Left kidney (tissue), 1 donor: ENCODE measurements at regions not wholly inside any gene's neighbourhood (a gene's known extent, or its start where the extent isn't known, plus 50 kb on each side); places are given as distances from the start of the nearest gene placed in this dataset.

Experiments
- DNase-seq: peaks from one replicate; pipeline ENCODE4 v3.0.0-alpha.2; 2013

DNA sequence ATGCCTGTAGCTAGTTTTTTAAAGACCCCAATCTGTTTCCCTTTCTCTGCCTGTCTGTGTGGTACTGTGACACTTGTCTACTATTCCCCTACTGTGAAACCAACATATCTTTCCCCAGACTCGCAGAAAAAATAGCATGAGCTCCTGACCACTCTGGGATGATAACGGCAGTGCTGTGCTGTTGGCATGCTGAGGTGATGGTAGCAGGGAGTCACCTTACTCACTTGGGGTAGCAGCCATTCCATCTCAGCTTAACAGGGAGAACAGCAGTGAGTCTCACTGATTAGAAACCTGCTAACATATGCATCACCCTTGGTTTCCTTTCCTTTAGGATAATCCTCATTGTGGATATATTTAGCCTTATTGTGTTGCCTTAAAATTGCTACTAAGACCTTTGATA is 469.6 kb upstream of the FZD8 start:
- DNase-seq: no peak

DNA sequence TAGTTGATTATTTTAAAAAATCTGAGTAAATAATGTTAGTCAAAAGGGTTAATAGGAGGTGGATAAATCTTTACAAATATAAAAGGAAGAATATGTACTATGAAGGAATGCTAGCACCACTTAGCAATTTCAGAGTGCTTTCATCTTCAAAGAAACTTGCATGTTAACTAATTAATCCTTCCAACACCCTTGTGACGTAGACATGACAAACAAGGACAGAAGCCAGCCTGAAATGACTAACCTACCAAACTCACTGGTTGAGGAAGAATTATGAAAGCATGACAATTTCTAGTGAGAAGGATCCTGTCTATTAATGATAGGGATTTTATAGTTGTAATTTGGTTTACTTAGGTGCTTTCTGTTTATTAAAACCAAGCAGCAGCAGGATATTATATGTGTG is 468.0 kb upstream of the FZD8 start:
- DNase-seq: no peak

- no peak for DNase-seq
Measured at GRCh38 chr10:36109399-36110023, 467.4 kb upstream of the FZD8 start.

DNA sequence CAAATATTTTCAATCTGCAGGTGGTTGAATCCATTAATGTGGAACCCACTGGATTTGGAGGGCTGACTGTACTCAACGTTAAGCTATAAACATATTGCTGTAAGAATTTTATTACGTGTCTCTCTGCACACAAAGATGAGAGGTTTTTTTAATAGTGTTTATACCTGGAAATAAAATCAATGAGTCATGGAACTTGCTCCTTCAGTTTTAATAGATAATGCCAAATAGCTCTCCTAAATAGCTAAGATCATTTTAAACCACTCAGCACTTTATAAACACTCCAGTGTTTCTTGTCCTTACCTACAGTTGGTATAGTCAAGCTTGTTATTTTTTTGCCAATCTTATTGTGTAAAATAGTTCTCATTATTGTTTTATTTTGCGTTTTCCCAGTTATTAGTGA is 455.6 kb upstream of the FZD8 start:
- no peak for DNase-seq

GRCh38 chr10:36096576-36096975 is 454.5 kb upstream of the FZD8 start:
- DNase-seq: no peak

DNA sequence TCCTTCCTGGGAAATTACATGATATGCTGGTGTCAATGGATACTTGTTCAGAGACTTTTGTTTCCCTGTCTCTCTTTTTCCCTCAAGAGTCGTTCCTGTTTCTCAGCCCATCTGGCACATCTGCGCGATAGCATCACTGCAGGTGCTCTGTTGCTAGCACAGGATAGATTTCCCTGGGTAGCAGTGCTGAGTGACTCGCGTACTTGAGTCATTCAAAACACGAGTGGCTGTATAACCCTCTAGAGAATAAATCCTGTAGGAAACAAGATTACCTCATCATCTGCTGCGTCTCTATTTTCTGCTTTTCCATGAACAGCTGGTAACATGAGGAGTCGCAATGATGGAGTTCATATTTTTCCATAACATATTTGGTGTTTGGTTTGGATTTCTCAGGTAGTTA is 452.0 kb upstream of the FZD8 start:
- DNase-seq: no peak

DNA sequence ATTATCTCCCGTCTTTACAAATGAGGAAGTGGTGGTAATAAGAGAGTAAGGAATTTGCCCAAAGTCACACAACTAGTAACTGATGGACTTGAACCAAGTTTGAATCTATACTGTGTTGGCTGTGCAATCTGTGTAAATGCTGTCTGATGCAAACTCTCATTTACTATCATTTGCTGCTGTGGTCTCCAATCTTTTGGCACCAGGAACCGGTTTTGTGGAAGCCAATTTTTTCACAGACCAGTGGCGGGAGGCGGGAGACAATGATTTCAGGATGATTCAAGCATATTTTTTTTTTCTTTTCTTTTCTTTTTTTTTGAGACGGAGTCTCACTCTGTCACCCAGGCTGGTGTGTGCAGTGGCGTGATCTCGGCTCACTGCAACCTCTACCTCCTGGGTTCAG is 450.0 kb upstream of the FZD8 start:
- DNase-seq: no peak

- no peak for DNase-seq
Measured at GRCh38 chr10:36091007-36091406, 448.9 kb upstream of the FZD8 start.

DNA sequence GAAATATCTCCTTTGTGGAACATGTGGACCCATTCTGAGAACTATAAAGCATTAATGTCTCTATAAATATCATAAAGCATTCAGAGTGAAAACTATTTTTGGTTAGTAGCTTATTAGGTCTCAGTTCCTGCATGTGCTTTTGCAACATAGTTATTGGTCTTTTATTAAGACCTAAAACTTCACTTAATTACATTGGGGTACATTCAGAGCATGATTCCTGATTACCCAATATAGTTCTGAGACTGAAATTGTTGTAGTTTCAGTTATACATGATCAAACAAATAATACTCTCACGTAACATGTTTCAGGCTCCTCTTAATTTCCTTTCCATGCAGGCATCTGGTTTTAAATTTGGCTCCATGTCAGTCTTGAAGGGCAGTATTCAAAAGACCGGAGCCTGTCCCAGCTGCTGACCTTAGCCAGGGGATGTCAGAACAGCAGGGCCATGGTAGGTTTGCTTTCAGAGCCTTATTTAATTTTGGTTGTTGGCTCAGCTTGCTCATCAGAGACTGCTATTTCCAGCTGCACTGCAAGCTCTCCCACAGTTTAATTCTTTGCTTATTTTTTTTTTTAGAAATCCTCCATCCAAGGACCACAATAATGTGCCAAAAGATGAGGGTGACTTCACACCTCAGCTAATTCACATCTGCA is 447.8 kb upstream of the FZD8 start:
- no peak for DNase-seq

GRCh38 chr10:36087006-36088005 is 445.2 kb upstream of the FZD8 start:
- DNase-seq: no peak

DNA sequence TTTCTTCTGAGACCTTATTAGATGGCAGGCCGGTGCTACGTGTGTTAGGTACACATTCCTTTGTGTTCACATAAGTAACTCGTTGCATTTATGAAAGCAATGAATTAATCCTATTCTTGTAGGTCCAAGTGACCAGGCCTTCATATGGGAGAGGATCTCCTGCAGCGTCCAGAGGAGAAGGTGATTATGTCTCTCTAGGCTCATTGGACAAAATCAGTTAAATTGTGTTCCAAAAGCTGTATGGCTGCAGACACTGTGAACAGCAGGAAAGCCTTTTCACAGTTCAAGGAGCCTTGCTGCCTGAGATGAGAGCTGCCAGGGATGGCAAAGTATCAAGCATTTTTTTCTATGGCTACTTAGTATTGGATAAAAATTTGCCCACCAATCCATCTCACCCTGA is 433.1 kb upstream of the FZD8 start:
- no peak for DNase-seq

GRCh38 chr10:36073796-36074345 is 431.8 kb upstream of the FZD8 start:
- DNase-seq: no peak

DNA sequence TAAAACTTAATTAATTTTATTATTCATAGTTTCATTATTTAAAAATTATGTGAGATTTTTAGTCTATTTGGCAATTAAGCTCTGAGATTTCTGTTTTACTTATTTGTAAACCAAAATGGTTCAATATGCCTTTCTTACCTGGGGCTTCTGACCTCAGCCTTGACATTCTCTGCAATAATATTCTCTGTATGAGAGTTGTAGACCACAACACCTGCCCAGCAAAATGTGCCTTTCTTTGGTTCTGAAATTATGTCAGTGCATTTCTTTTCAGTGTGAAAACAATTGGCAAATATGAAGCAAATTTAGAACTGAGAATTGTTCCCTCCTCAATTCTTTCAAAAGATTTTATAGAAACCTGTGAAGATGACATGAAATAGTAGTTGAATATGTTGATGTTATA is 426.4 kb upstream of the FZD8 start:
- no peak for DNase-seq

DNA sequence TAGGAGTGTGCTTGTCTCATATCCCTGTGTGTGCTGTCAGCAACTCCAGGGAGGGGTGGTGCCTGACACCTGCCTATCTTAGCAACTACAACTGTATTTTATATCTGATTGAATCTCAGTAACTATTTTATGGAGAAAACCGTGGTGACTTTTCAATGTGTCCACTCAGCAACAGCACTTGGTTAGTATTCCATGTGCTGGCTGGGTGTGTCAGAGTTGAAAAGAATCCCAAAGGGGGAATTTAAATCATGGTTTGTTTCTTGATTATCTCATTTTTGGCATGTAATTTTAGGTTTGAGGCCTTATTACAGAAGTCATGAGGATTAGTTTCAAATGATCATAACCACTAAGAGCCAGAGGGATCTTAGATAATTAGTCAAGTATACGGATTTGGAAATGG is 425.7 kb upstream of the FZD8 start:
- no peak for DNase-seq

DNA sequence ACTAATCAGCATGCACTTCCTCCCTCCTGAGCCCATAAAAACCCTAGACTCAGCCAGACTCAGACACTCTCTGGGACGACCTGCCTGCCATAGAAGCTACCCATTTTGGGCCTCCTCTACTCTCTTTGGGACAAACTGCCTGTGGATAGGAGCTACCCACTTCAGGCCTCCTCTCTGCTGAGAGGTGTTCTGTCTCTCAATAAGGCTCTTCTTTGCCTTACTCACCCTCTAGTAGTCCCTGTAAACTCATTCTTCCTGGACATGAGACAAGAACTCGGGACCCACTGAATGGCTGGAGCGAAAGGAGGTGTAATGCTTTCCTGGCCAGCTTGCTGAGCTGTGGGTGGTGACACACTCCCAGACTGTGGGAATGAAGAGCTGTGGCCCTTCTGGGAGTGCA is 424.8 kb upstream of the FZD8 start:
- no peak for DNase-seq

DNA sequence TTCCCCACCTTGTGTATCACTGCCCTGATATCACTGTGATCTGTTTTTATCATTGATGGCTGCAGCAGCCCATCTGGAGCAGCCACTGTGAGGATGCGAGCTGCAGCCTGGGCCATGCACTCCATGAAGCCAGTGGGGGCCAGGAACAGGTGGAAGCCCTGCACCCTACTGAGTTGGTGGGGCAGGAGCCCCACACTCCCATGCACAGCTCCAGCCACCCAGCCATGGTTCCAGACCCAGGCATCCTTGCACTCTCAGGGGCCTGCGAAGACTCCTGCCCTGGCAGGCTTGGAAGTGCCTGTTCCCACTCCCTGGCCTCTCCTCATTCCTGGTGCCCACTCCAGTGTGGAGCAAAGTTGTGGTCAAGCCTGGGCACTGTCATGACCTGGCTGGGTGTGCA is 424.0 kb upstream of the FZD8 start:
- no peak for DNase-seq

DNA sequence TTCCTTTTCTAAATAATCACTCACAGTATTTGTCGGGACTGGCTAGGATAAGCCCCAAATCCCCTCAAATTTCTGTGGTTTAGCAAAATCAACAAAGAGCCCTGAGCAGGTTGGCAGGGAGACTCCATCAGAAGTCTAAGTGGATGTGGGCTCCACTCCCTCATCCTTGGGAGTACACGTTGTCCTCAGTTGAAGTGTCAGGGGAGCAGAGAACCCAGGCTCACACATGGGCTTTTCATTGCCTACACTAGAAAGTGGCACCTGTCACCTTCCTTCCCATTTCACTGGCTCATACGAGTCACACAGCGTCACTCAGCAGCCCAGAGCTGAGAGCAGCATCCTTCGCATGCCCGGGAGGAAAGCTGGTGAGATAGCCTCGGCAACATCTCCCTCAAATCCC is 421.3 kb upstream of the FZD8 start:
- DNase-seq: no peak

DNA sequence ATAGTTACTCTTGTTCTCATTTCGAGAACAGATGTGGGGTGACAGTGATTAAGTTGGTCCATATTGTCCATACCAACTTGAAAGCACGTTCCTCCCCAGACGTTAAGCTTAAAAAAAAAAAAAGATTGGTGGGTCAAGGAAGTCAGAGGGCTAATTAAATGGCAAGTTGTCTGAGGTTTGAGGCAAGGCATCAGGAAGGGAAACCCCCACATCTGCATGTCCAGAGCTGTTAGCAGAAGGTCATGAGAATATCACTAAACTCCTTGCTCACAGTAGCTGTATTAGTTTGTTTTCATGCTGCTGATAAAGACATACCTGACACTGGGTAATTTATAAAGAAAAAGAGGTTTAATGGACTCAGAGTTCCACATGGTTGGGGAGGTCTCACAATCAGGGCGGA is 415.6 kb upstream of the FZD8 start:
- DNase-seq: no peak

GRCh38 chr10:36057180-36057579 is 415.1 kb upstream of the FZD8 start:
- no peak for DNase-seq

DNA sequence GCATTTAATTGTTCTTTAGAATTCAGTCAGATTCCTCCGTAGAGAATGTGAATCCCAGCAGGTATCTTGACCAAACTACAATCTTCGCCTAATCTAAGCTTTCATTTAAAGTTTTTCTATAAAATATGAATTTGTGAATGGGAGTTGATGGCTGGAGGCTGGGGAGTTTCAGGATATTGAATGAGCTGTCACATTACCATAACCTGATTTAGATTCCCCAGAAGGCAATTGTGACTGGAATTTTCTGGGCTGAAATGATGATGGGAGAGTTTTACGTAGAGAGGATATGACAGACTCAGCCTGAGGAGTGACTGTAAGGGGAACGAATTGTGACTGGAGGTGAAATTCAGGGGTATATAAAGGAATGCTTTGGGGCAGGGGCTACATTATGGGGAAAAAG is 411.7 kb upstream of the FZD8 start:
- DNase-seq: no peak

- DNase-seq: no peak
Measured at GRCh38 chr10:36053271-36053670, 411.2 kb upstream of the FZD8 start.

DNA sequence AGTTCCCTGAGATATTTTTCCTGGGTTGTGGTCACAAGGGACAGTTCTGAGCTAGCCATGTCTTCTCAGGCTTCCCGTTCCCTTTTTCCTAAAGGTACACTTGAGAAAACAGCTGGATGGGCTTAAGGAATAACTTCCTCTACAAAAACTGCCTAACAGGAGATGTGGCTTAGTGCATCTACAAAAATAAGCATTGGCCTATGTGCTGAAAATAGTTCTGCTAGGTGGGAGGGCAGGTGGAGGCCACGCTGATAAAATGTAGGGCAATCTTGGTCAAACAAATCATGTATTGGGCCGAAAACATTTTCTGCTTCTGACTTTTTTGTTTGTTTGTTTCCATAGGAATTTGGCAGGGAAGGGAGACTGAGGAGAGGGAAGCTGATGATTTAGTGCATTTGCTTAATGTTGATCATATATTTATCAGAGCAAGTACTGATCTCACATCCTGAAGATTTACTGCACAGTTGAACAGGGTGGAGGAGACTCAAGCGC is 409.4 kb upstream of the FZD8 start:
- no peak for DNase-seq
